CD4-positive, alpha-beta T cell (primary cell): ENCODE measurements at regions not wholly inside any gene's neighbourhood (a gene's known extent, or its start where the extent isn't known, plus 50 kb on each side); places are given as distances from the start of the nearest gene placed in this dataset.

Experiments used
- ATAC-seq: fragments of 200-7000 bp; cut with Tn5 transposase; one replicate; pipeline ENCODE4 v1.10.0; 2022; ENCODE audit warnings: mild to moderate bottlenecking; ENCODE audit not compliant: poor library complexity
- CTCF ChIA-PET: fragments of 350-600 bp; sonication (Branson Sonifier 250); formaldehyde crosslinking; loops from one replicate; lab custom pipeline; 2021; ENCODE audit warnings: antibody characterized with exemption, inconsistent platforms; lab: Charles Lee
- POLR2A ChIA-PET: fragments of 350-600 bp; sonication (Branson Sonifier 250); formaldehyde crosslinking; loops from one replicate; lab custom pipeline; 2021; ENCODE audit warnings: antibody characterized with exemption, inconsistent platforms; lab: Charles Lee
- DNase-seq, 14 experiments: peaks; one replicate each; pipeline ENCODE4 v3.0.0-alpha.2; 2013 to 2020; ENCODE audit warnings: mixed read lengths in 2 of 14
- H3K27ac ChIP-seq, 2 donors: one replicate each; pipeline versions ENCODE4 v1.5.1 to v1.7.0; 2013; ENCODE audit warnings: low read length in 2 of 2, low read depth in 1 of 2, mild to moderate bottlenecking in 1 of 2
- H3K27me3 ChIP-seq, 2 experiments: 1 replicate in 1 of 2; 2 replicates in 1 of 2; pipeline versions ENCODE4 v1.6.1 to v1.7.0; 2013; ENCODE audit warnings: low read length in 2 of 2, control low read depth in 1 of 2, mild to moderate bottlenecking in 1 of 2, moderate library complexity in 1 of 2; ENCODE audit not compliant: insufficient read depth in 2 of 2, control insufficient read depth in 1 of 2
- H3K36me3 ChIP-seq: one replicate; pipeline ENCODE4 v1.6.1; 2013; ENCODE audit warnings: low read length, control low read depth; ENCODE audit not compliant: insufficient read depth
- H3K4me1 ChIP-seq: one replicate; pipeline ENCODE4 v1.6.1; 2013; ENCODE audit warnings: low read length, control low read depth; ENCODE audit not compliant: insufficient read depth
- H3K4me3 ChIP-seq: one replicate; pipeline ENCODE4 v1.5.1; 2013; ENCODE audit warnings: mild to moderate bottlenecking, low read length, moderate library complexity
- H3K9me3 ChIP-seq, 2 experiments: 1 replicate in 1 of 2; 2 replicates in 1 of 2; pipeline versions ENCODE4 v1.6.1 to v1.7.0; 2013; ENCODE audit warnings: low read length in 2 of 2, mild to moderate bottlenecking in 2 of 2, control low read depth in 1 of 2, moderate library complexity in 1 of 2; ENCODE audit not compliant: control insufficient read depth in 1 of 2, insufficient read depth in 1 of 2
- H3K27ac Mint-ChIP-seq: one replicate; pipeline ENCODE4 v1.8.0; 2020; ENCODE audit warnings: mixed read lengths
- H3K27me3 Mint-ChIP-seq: one replicate; pipeline ENCODE4 v1.8.0; 2021; ENCODE audit warnings: mixed read lengths
- H3K36me3 Mint-ChIP-seq: one replicate; pipeline ENCODE4 v1.8.0; 2021; ENCODE audit warnings: low read depth, mixed read lengths
- H3K4me1 Mint-ChIP-seq: one replicate; pipeline ENCODE4 v1.8.0; 2021; ENCODE audit warnings: low read depth, mixed read lengths
- H3K4me3 Mint-ChIP-seq: one replicate; pipeline ENCODE4 v1.8.0; 2020; ENCODE audit warnings: mild to moderate bottlenecking, mixed read lengths
- H3K9me3 Mint-ChIP-seq: one replicate; pipeline ENCODE4 v1.8.0; 2020; ENCODE audit warnings: mixed read lengths
- CTCF ChIP-seq: fragments of 200-600 bp; IDR thresholded peaks from one replicate; pipeline ENCODE4 v1.8.0; 2022; ENCODE audit warnings: antibody characterized with exemption, mild to moderate bottlenecking
- intact Hi-C, 2 experiments: fragments of 100-400 bp; cut with DNase I in 1 of 2; cut with micrococcal nuclease in 1 of 2; formaldehyde crosslinking; loops; one replicate each; pipeline versions ENCODE4 v1.15.1 to v1.9.0; 2023 to 2025; cut with DNase I, micrococcal nuclease

GRCh38 chr6:139821676-139822223, 447.3 kb upstream of the CITED2 start:
- TF ChIP-seq CTCF, result no peak
- no peaks in the 10 kb centered on the region for H3K27me3 ChIP-seq
- Mint-ChIP-seq H3K9me3 (no peaks in the 10 kb centered on the region), H3K36me3 (no peaks in the 10 kb centered on the region), H3K4me3 (no peak overlapping the region), H3K27me3 (peaks cover 30% of the 10 kb centered on the region), H3K27ac (no peak overlapping the region), H3K4me1 (no peaks in the 10 kb centered on the region)
- no peak overlapping the region for H3K4me3 ChIP-seq
- ChIA-PET CTCF (no interaction called here), POLR2A (no interaction called here)
- intact Hi-C loops, result no loop called here
- H3K36me3 ChIP-seq, result no peaks in the 10 kb centered on the region
- no peaks in the 10 kb centered on the region for H3K9me3 ChIP-seq
- DNase-seq (no peak), ATAC-seq (no peak)
- H3K27ac ChIP-seq, result no peak overlapping the region
- H3K4me1 ChIP-seq, result no peaks in the 10 kb centered on the region

GRCh38 chr6:139820210-139820609, 445.8 kb upstream of the CITED2 start:
- Mint-ChIP-seq H3K36me3 (no peaks in the 10 kb centered on the region), H3K27ac (no peak overlapping the region), H3K27me3 (peaks cover 36% of the 10 kb centered on the region), H3K4me3 (no peak overlapping the region), H3K9me3 (no peaks in the 10 kb centered on the region), H3K4me1 (no peaks in the 10 kb centered on the region)
- intact Hi-C loops, result no loop called here
- ChIA-PET CTCF (no interaction called here), POLR2A (no interaction called here)
- H3K27me3 ChIP-seq, result no peaks in the 10 kb centered on the region
- TF ChIP-seq CTCF, result no peak
- no peak overlapping the region for H3K4me3 ChIP-seq
- ATAC-seq, result no peak
- no peak overlapping the region for H3K27ac ChIP-seq
- no peaks in the 10 kb centered on the region for H3K9me3 ChIP-seq
- H3K36me3 ChIP-seq, result no peaks in the 10 kb centered on the region
- H3K4me1 ChIP-seq, result no peaks in the 10 kb centered on the region
- no peak for DNase-seq

- no peak overlapping the region for H3K4me3 Mint-ChIP-seq
- ChIA-PET CTCF (no interaction called here), POLR2A (no interaction called here)
- H3K9me3 Mint-ChIP-seq, result no peaks in the 10 kb centered on the region
- H3K27ac Mint-ChIP-seq, result no peak overlapping the region
- no peaks in the 10 kb centered on the region for H3K27me3 ChIP-seq
- H3K4me1 ChIP-seq, result no peaks in the 10 kb centered on the region
- no peaks in the 10 kb centered on the region for H3K4me1 Mint-ChIP-seq
- ATAC-seq (no peak), DNase-seq (no peak)
- peaks cover 40% of the 10 kb centered on the region for H3K27me3 Mint-ChIP-seq
- TF ChIP-seq CTCF, result no peak
- no peak overlapping the region for H3K4me3 ChIP-seq
- H3K9me3 ChIP-seq, result no peaks in the 10 kb centered on the region
- intact Hi-C loops, result no loop called here
- H3K36me3 ChIP-seq, result no peaks in the 10 kb centered on the region
- no peaks in the 10 kb centered on the region for H3K36me3 Mint-ChIP-seq
- no peak overlapping the region for H3K27ac ChIP-seq
Observed at GRCh38 chr6:139819776-139820175, 445.3 kb upstream of the CITED2 start.
